Activated CD4-positive, alpha-beta memory T cell treated with anti-CD3 and anti-CD28 coated beads for 36 hours (primary cell): ENCODE measurements at regions not wholly inside any gene's neighbourhood (a gene's known extent, or its start where the extent isn't known, plus 50 kb on each side); places are given as distances from the start of the nearest gene placed in this dataset.
"Not testable (repeated sequence)": the region's sequence is repeated elsewhere in the genome, so short reads cannot be mapped to it uniquely, and the experiment has no call there.

Experiments used
- CTCF ChIA-PET: fragments of 350-600 bp; sonication (Branson Sonifier 250); formaldehyde crosslinking; loops from one replicate; lab custom pipeline; 2021; ENCODE audit warnings: antibody characterized with exemption, inconsistent platforms; lab: Charles Lee
- POLR2A ChIA-PET: fragments of 350-600 bp; sonication (Branson Sonifier 250); formaldehyde crosslinking; loops from one replicate; lab custom pipeline; 2021; ENCODE audit warnings: antibody characterized with exemption; lab: Charles Lee
- DNase-seq: peaks from one replicate; pipeline ENCODE4 v3.0.0-alpha.2; 2020
- H3K27ac Mint-ChIP-seq: one replicate; pipeline ENCODE4 v1.8.0; 2021; ENCODE audit warnings: mixed read lengths
- H3K27me3 Mint-ChIP-seq: one replicate; pipeline ENCODE4 v1.8.0; 2021; ENCODE audit warnings: mixed read lengths
- H3K36me3 Mint-ChIP-seq: one replicate; pipeline ENCODE4 v1.8.0; 2021; ENCODE audit warnings: mixed read lengths
- H3K4me1 Mint-ChIP-seq: one replicate; pipeline ENCODE4 v1.8.0; 2021; ENCODE audit warnings: low read depth, mixed read lengths
- H3K4me3 Mint-ChIP-seq: one replicate; pipeline ENCODE4 v1.8.0; 2021; ENCODE audit warnings: mild to moderate bottlenecking, mixed read lengths
- H3K9me3 Mint-ChIP-seq: one replicate; pipeline ENCODE4 v1.8.0; 2021; ENCODE audit warnings: mixed read lengths
- intact Hi-C: fragments of 100-400 bp; cut with micrococcal nuclease; formaldehyde crosslinking; loops from one replicate; pipeline ENCODE4 v1.15.1; 2023

DNA sequence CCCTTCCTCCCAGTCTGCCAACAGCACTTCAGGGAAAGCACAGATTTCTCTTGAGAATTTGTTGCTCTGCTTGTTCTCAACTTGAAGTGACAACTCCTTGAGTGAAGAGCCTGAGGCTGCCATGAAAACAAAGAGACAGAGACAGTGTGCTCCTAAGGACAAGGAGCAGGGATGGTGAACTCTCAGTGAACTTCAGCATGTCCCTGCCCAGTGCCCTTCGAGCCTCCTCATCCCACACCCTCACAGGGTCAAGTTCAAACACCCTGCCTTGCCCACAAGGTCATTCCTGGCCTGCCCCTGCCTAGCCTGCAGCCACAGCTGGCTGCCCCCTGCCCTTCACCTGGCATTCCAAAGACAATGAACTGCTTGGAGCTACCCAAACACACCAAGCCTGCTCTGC lies 343.5 kb upstream of the KLHL29 start:
- H3K4me3 Mint-ChIP-seq: no peak overlapping the region
- no peaks in the 10 kb centered on the region for H3K4me1 Mint-ChIP-seq
- ChIA-PET CTCF (no interaction called here), POLR2A (no interaction called here)
- H3K36me3 Mint-ChIP-seq: no peaks in the 10 kb centered on the region
- intact Hi-C loops: no loop called here
- no peak overlapping the region for H3K27ac Mint-ChIP-seq
- no peaks in the 10 kb centered on the region for H3K27me3 Mint-ChIP-seq
- H3K9me3 Mint-ChIP-seq: no peaks in the 10 kb centered on the region
- DNase-seq: no peak

DNA sequence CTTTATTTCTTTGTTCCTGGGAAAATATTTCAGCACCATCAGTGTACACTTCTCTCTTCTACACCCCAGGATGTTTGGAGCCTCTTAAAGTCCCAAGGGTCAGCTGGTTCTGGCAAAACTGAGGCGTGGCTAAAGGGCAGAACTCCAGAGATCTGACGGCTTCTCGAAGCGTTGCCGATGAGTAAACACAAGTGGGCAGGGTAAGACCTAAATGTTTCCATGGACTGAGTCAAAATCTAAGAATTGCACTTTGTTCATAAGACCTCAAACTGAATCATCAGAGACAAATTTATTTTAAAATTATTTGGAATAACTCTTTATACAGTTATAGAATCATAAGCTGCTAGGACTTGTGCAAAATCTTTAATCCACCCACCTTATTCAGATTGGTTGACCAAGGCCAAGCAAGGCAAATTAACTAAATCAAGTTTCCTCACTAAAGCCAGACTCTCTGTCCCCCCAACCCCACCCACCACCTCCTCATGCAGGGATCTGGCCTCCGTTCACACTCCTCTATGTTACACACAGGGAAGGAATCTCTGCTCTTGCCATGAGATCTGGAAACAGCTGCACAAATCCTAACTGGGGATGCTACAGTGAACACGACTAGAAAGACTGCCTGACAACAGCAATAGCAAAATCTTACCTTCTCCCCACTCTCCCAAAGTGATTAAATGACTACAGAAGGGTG lies 342.6 kb upstream of the KLHL29 start:
- CTCF ChIA-PET: no interaction called here
- H3K4me3 Mint-ChIP-seq: no peak overlapping the region
- DNase-seq: no peak
- no peaks in the 10 kb centered on the region for H3K9me3 Mint-ChIP-seq
- H3K4me1 Mint-ChIP-seq: no peaks in the 10 kb centered on the region
- H3K27me3 Mint-ChIP-seq: no peaks in the 10 kb centered on the region
- intact Hi-C loops: no loop called here
- no peaks in the 10 kb centered on the region for H3K36me3 Mint-ChIP-seq
- POLR2A ChIA-PET: no interaction called here
- no peak overlapping the region for H3K27ac Mint-ChIP-seq

DNA sequence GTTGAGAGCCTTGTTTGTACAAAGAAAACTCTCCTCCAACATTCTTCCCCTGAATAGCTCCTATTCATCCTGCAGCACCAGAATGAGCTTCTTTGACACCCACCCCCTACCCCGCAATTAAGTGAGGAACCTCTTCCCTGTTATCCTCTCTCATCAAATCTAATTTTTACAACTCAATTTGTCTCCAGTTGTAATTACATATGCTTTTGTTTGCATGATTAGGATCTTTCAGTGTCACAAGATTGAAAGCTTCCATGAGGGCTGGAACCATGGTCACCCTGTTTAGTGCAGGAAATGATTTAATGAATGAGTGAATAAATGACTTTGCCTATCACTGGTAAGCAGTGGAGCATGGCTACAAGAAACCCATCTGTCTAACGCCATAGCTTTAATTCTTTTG lies 334.6 kb upstream of the KLHL29 start:
- intact Hi-C loops: no loop called here
- ChIA-PET POLR2A (no interaction called here), CTCF (no interaction called here)

DNA sequence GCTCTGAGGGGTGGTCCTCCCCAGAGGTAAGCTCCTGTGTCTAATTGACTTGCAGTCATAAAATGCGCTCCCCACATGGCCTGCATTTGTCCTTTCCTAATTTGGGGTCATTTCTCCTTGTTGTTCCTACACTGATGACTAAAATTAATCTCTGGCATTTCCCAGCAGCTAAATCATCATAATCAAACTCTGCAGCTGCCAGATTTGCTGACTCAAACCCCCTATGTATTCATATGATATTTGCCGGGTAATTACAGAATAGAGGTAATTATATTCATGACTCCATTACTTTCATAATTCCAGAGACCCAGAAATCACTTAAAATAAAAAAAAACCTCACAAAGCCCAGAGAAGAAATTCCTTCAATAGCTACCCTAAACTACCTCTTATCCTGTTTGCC lies 331.4 kb upstream of the KLHL29 start:
- Mint-ChIP-seq H3K27me3 (no peaks in the 10 kb centered on the region), H3K27ac (no peak overlapping the region), H3K4me1 (no peaks in the 10 kb centered on the region), H3K36me3 (no peaks in the 10 kb centered on the region), H3K9me3 (no peaks in the 10 kb centered on the region), H3K4me3 (no peak overlapping the region)
- CTCF ChIA-PET: no interaction called here
- no peak for DNase-seq
- intact Hi-C loops: no loop called here
- POLR2A ChIA-PET: no interaction called here

More for the DNA sequence above, 334.6 kb upstream of the KLHL29 start:
- Mint-ChIP-seq H3K9me3 (no peaks in the 10 kb centered on the region), H3K27me3 (no peaks in the 10 kb centered on the region), H3K36me3 (no peaks in the 10 kb centered on the region), H3K4me1 (no peaks in the 10 kb centered on the region), H3K4me3 (no peak overlapping the region), H3K27ac (no peak overlapping the region)
- no peak for DNase-seq

DNA sequence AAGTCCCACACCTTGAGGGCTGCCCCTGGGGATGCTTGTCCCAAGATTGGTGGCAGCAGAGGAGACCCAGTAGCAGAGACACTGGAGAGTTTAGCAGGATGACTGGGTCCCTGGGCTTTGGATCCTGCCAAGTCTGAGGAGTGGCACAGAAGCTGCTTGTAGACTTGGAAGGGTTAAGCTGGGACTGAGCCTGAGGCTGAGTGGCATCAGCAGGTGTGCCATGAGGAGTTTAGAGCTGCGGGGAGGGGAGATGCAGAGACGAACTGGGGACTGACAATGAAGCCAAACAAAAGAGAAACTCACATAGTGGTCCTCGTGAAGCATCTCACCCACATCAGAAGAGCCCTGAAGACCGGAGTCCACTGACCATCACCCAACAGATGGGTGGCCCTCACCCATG lies 329.7 kb upstream of the KLHL29 start:
- Mint-ChIP-seq H3K4me1 (no peaks in the 10 kb centered on the region), H3K4me3 (no peak overlapping the region), H3K36me3 (no peaks in the 10 kb centered on the region), H3K9me3 (no peaks in the 10 kb centered on the region), H3K27ac (no peak overlapping the region), H3K27me3 (no peaks in the 10 kb centered on the region)
- no peak for DNase-seq
- intact Hi-C loops: no loop called here
- ChIA-PET POLR2A (no interaction called here), CTCF (no interaction called here)

DNA sequence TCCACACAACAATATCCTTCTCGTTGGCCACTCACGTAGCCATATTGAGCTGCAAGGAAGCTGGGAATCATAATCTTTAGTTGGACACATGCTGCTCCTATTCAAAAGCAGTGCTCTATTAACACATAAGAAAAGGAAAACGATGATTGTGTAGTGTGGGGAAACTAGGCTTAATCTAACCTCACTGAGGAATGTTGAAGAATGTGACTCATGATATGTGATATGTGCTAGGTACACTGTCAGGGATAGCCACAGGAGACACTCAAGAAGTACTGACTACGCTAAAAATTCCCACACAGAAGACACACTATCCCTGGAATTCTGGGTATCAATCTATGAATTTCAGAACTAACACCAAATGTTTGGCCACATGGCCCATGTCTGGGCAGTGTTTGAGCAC lies 328.1 kb upstream of the KLHL29 start:
- CTCF ChIA-PET, intact Hi-C loops, H3K36me3 Mint-ChIP-seq, POLR2A ChIA-PET, DNase-seq, H3K27ac Mint-ChIP-seq, H3K4me3 Mint-ChIP-seq, H3K4me1 Mint-ChIP-seq, H3K27me3 Mint-ChIP-seq, H3K9me3 Mint-ChIP-seq: not testable (repeated sequence)

DNA sequence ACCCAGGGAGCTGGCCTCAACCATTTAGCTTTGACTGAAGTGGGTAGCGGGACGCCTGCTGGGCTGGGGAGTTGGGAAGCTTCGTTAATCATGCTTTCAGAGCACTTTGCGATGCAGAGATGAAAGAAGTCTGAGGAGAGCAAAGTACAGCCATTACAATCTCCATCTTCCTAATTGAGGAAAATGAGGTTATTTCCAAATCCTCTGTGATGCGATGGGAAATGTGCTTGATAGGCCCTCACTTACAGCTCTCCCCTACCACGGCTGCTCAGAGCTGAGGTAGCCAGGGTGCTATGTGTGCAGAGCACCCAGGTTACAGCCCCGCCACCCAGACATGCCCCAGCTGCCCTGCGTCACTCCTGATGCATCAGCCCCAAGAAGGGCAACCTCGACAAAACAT lies 326.5 kb upstream of the KLHL29 start:
- H3K27ac Mint-ChIP-seq: no peak overlapping the region
- ChIA-PET POLR2A (no interaction called here), CTCF (no interaction called here)

GRCh38 chr2:23065210-23065609 lies 319.8 kb upstream of the KLHL29 start:
- H3K4me3 Mint-ChIP-seq: no peak overlapping the region
- no peak for DNase-seq
- H3K4me1 Mint-ChIP-seq: no peaks in the 10 kb centered on the region
- H3K9me3 Mint-ChIP-seq: no peaks in the 10 kb centered on the region
- H3K27me3 Mint-ChIP-seq: peaks cover 2% of the 10 kb centered on the region
- POLR2A ChIA-PET: no interaction called here
- no peaks in the 10 kb centered on the region for H3K36me3 Mint-ChIP-seq
- CTCF ChIA-PET: no interaction called here
- intact Hi-C loops: no loop called here
- no peak overlapping the region for H3K27ac Mint-ChIP-seq

More for the DNA sequence above, 326.5 kb upstream of the KLHL29 start:
- Mint-ChIP-seq H3K4me3 (no peak overlapping the region), H3K36me3 (no peaks in the 10 kb centered on the region), H3K4me1 (no peaks in the 10 kb centered on the region), H3K9me3 (no peaks in the 10 kb centered on the region), H3K27me3 (no peaks in the 10 kb centered on the region)
- no peak for DNase-seq
- intact Hi-C loops: no loop called here

DNA sequence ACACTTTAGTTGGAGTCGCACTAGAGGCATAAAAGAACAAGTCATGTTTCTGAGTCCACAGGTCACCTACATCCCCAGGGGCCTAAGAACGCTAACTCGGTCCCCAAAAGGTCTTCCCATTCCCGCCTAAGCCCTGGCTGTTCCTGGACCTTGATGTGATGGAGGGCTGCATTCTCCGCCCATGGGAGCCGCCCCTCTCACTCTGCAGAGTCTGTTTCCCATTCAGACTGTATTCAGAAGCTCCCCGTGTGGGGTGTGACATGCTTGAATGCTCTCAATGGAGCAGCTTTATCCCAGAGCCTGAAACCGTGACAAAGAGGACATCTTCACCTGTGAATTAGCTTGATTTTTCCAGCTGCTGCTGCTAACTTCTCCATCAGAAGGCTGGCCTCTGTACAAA lies 319.0 kb upstream of the KLHL29 start:
- H3K36me3 Mint-ChIP-seq: no peaks in the 10 kb centered on the region
- no peak overlapping the region for H3K27ac Mint-ChIP-seq
- no peak overlapping the region for H3K4me3 Mint-ChIP-seq
- no peak for DNase-seq
- CTCF ChIA-PET: no interaction called here
- POLR2A ChIA-PET: no interaction called here
- peaks cover 2% of the 10 kb centered on the region for H3K27me3 Mint-ChIP-seq
- no peaks in the 10 kb centered on the region for H3K9me3 Mint-ChIP-seq
- intact Hi-C loops: no loop called here
- H3K4me1 Mint-ChIP-seq: no peaks in the 10 kb centered on the region

DNA sequence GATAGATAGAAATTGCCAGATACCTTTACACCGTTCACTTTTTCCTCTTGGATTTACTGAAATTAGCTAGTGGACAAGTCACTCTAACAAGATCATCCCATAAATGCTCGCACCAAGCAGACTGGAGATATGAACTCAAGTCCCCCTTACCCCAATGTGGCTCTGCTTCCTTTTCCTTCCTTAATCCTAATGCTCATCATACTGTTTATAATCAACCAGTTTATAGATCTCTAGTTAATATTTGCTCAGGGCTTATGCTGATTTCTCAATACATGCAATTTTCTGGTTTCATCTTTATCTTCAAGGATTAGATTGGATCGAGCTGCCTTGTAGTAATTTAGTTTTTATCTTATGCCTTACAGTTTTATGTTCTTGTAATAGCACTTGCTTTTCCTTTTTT lies 318.3 kb upstream of the KLHL29 start:
- no peaks in the 10 kb centered on the region for H3K4me1 Mint-ChIP-seq
- peaks cover 2% of the 10 kb centered on the region for H3K27me3 Mint-ChIP-seq
- ChIA-PET POLR2A (no interaction called here), CTCF (no interaction called here)
- no peaks in the 10 kb centered on the region for H3K9me3 Mint-ChIP-seq
- no peak overlapping the region for H3K4me3 Mint-ChIP-seq
- DNase-seq: no peak
- H3K36me3 Mint-ChIP-seq: no peaks in the 10 kb centered on the region
- no peak overlapping the region for H3K27ac Mint-ChIP-seq
- intact Hi-C loops: no loop called here

GRCh38 chr2:23069156-23069555 lies 315.8 kb upstream of the KLHL29 start:
- Mint-ChIP-seq H3K4me3 (no peak overlapping the region), H3K36me3 (no peaks in the 10 kb centered on the region), H3K27ac (no peak overlapping the region), H3K4me1 (no peaks in the 10 kb centered on the region), H3K9me3 (no peaks in the 10 kb centered on the region), H3K27me3 (peaks cover 3% of the 10 kb centered on the region)
- ChIA-PET CTCF (no interaction called here), POLR2A (no interaction called here)
- intact Hi-C loops: no loop called here
- DNase-seq: no peak

DNA sequence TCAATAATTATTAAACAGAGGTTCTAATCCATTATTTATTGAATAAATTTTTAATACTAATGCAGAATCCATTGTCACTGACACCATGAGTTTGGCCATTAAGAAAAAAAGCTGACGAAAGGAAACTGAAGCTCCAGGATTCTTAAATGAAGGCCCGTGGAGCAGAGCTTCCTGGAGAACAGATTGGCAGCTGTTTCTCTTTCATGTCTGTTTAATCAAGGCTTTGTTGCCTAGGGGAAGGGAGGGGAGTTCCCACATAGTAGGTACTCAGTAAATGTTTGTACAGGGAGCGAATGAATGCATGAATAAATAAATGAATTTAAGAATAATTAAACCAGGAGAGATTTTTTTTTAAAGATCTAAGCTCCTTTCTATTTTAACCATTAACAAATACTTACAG lies 315.1 kb upstream of the KLHL29 start:
- Mint-ChIP-seq H3K9me3 (no peaks in the 10 kb centered on the region), H3K27me3 (peaks cover 3% of the 10 kb centered on the region), H3K4me3 (no peak overlapping the region), H3K36me3 (no peaks in the 10 kb centered on the region), H3K4me1 (no peaks in the 10 kb centered on the region), H3K27ac (no peak overlapping the region)
- ChIA-PET POLR2A (no interaction called here), CTCF (no interaction called here)
- intact Hi-C loops: no loop called here
- DNase-seq: no peak

DNA sequence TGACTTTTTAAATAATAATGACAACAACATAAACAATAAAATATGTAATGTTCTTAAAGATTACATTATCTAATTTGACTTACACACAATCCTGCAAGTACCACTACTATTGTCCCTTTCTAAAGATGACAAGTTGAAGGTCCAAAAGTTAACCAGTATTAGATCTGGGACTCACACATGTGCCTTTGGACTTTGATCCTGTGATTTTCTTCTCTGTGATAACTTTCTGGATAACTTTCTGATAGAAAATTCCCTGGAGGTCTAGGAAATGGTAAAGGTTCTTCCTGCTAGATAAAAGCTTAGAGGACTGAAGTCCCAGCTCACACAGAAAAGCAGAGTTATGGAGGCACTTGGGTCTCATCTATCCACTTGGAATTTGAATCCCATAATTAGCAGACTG lies 311.9 kb upstream of the KLHL29 start:
- no peaks in the 10 kb centered on the region for H3K9me3 Mint-ChIP-seq
- ChIA-PET CTCF (no interaction called here), POLR2A (no interaction called here)
- no peak overlapping the region for H3K4me3 Mint-ChIP-seq
- H3K36me3 Mint-ChIP-seq: no peaks in the 10 kb centered on the region
- no peak for DNase-seq
- peaks cover 4% of the 10 kb centered on the region for H3K27me3 Mint-ChIP-seq
- no peak overlapping the region for H3K27ac Mint-ChIP-seq
- intact Hi-C loops: no loop called here
- no peaks in the 10 kb centered on the region for H3K4me1 Mint-ChIP-seq
